ENCODE measurements at regions not wholly inside any gene's neighbourhood (a gene's known extent, or its start where the extent isn't known, plus 50 kb on each side); places are given as distances from the start of the nearest gene placed in this dataset.

- TF ChIP-seq, protein P1, sequence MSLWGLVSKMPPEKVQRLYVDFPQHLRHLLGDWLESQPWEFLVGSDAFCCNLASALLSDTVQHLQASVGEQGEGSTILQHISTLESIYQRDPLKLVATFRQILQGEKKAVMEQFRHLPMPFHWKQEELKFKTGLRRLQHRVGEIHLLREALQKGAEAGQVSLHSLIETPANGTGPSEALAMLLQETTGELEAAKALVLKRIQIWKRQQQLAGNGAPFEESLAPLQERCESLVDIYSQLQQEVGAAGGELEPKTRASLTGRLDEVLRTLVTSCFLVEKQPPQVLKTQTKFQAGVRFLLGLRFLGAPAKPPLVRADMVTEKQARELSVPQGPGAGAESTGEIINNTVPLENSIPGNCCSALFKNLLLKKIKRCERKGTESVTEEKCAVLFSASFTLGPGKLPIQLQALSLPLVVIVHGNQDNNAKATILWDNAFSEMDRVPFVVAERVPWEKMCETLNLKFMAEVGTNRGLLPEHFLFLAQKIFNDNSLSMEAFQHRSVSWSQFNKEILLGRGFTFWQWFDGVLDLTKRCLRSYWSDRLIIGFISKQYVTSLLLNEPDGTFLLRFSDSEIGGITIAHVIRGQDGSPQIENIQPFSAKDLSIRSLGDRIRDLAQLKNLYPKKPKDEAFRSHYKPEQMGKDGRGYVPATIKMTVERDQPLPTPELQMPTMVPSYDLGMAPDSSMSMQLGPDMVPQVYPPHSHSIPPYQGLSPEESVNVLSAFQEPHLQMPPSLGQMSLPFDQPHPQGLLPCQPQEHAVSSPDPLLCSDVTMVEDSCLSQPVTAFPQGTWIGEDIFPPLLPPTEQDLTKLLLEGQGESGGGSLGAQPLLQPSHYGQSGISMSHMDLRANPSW (CRISPR knock-in tag; IDR thresholded peaks at IDR 0.05; ENCODE audit: borderline replicate concordance): no peak
- TF ChIP-seq ZBTB8A (CRISPR knock-in tag; IDR thresholded peaks at IDR 0.05; ENCODE audit: borderline replicate concordance, low read depth): no peak
- no peak for TF ChIP-seq HMG20A (CRISPR knock-in tag; IDR thresholded peaks at IDR 0.05; ENCODE audit: borderline replicate concordance)
- peak; percentile 76 for TF ChIP-seq ELF3 (CRISPR knock-in tag; IDR thresholded peaks at IDR 0.05)
- TF ChIP-seq, protein P2, sequence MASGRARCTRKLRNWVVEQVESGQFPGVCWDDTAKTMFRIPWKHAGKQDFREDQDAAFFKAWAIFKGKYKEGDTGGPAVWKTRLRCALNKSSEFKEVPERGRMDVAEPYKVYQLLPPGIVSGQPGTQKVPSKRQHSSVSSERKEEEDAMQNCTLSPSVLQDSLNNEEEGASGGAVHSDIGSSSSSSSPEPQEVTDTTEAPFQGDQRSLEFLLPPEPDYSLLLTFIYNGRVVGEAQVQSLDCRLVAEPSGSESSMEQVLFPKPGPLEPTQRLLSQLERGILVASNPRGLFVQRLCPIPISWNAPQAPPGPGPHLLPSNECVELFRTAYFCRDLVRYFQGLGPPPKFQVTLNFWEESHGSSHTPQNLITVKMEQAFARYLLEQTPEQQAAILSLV (CRISPR knock-in tag; IDR thresholded peaks at IDR 0.05; ENCODE audit: borderline replicate concordance): 0 out of 2 replicates have a peak, but pooled peaks have one; percentile 34
- TF ChIP-seq ESRRA (CRISPR knock-in tag; IDR thresholded peaks at IDR 0.05; ENCODE audit: low read depth): 0 out of 2 replicates have a peak, but pooled peaks have one; percentile 37
- no peak for TF ChIP-seq NFIC (IDR thresholded peaks at IDR 0.05; ENCODE audit: low read length)
- TF ChIP-seq ZNF296 (CRISPR knock-in tag; conservative IDR thresholded peaks at IDR 0.05): no peak
- peak; percentile 15; the same call in 1 of the 2 replicates for TF ChIP-seq CEBPG (CRISPR knock-in tag; IDR thresholded peaks at IDR 0.05)
- TF ChIP-seq SP1 (IDR thresholded peaks at IDR 0.05): no peak
- TF ChIP-seq SP1 (CRISPR knock-in tag; IDR thresholded peaks at IDR 0.05): no peak
- no peak; the same call in 1 of the 2 replicates for TF ChIP-seq GABPB1 (CRISPR knock-in tag; IDR thresholded peaks at IDR 0.05)
- TF ChIP-seq TMF1 (CRISPR knock-in tag; IDR thresholded peaks at IDR 0.05; ENCODE audit: low read depth): no peak
- TF ChIP-seq NFYB (CRISPR knock-in tag; IDR thresholded peaks at IDR 0.05): no peak
- TF ChIP-seq, protein P3, sequence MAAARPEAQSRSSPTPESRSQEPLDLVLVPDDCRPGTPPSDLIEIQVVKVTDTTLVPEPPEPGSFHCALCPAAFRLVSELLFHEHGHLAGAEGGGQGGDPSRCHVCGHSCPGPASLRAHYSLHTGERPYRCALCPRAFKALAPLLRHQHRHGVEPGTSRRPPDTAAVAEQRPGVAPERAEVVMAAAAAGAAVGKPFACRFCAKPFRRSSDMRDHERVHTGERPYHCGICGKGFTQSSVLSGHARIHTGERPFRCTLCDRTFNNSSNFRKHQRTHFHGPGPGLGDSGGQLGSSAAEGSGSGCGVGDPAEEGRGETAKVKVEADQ (CRISPR knock-in tag; IDR thresholded peaks at IDR 0.05; ENCODE audit: borderline replicate concordance): no peak
- TF ChIP-seq NFIB (CRISPR knock-in tag; IDR thresholded peaks at IDR 0.05; ENCODE audit: borderline replicate concordance): no peak
- TF ChIP-seq ZNF224 (CRISPR knock-in tag; IDR thresholded peaks at IDR 0.05): 0 out of 2 replicates have a peak, but pooled peaks have one; percentile 34
- 0 out of 2 replicates have a peak, but pooled peaks have one; percentile 30 for TF ChIP-seq ZNF652 (CRISPR knock-in tag; IDR thresholded peaks at IDR 0.05; ENCODE audit: borderline replicate concordance, low read depth)
- no peak for TF ChIP-seq GTF2F1 (IDR thresholded peaks at IDR 0.05; ENCODE audit: low read length)
- TF ChIP-seq RFXAP (CRISPR knock-in tag; IDR thresholded peaks at IDR 0.05; ENCODE audit: borderline replicate concordance): no peak
- peak; percentile 93 for TF ChIP-seq RAD21 (CRISPR knock-in tag; IDR thresholded peaks at IDR 0.05)
- no peak for TF ChIP-seq ZNF547 (CRISPR knock-in tag; IDR thresholded peaks at IDR 0.05)
- TF ChIP-seq KLF15 (CRISPR knock-in tag; IDR thresholded peaks at IDR 0.05; ENCODE audit: borderline replicate concordance): no peak
- TF ChIP-seq ZNF768 (CRISPR knock-in tag; IDR thresholded peaks at IDR 0.05): no peak
- TF ChIP-seq RBFOX2 (IDR thresholded peaks at IDR 0.05; ENCODE audit: low read depth, low read length): no peak
- no peak for TF ChIP-seq ZNF460 (CRISPR knock-in tag; IDR thresholded peaks at IDR 0.05; ENCODE audit: borderline replicate concordance)
- peak; percentile 35; the same call in 1 of the 2 replicates for TF ChIP-seq ZNF644 (CRISPR knock-in tag; IDR thresholded peaks at IDR 0.05; ENCODE audit: low read depth)
- TF ChIP-seq ZBTB7A (CRISPR knock-in tag; IDR thresholded peaks at IDR 0.05): no peak
- TF ChIP-seq MEIS1 (CRISPR knock-in tag; IDR thresholded peaks at IDR 0.05; ENCODE audit: borderline replicate concordance): no peak
- TF ChIP-seq TBL1XR1 (IDR thresholded peaks at IDR 0.05; ENCODE audit: borderline replicate concordance, low read length, partially characterized antibody): no peak
Observed at GRCh38 chr14:36373982-36374673, 53.7 kb upstream of the MBIP start (continued).

Data from HepG2 (cell line).